ENCODE measurements at regions not wholly inside any gene's neighbourhood (a gene's known extent, or its start where the extent isn't known, plus 50 kb on each side); places are given as distances from the start of the nearest gene placed in this dataset.

- Histone ChIP-seq H3K27me3 (peaks cover 7% of the 10 kb centered on the region), H3K27ac (no peak overlapping the region)
- TF ChIP-seq, protein P1, sequence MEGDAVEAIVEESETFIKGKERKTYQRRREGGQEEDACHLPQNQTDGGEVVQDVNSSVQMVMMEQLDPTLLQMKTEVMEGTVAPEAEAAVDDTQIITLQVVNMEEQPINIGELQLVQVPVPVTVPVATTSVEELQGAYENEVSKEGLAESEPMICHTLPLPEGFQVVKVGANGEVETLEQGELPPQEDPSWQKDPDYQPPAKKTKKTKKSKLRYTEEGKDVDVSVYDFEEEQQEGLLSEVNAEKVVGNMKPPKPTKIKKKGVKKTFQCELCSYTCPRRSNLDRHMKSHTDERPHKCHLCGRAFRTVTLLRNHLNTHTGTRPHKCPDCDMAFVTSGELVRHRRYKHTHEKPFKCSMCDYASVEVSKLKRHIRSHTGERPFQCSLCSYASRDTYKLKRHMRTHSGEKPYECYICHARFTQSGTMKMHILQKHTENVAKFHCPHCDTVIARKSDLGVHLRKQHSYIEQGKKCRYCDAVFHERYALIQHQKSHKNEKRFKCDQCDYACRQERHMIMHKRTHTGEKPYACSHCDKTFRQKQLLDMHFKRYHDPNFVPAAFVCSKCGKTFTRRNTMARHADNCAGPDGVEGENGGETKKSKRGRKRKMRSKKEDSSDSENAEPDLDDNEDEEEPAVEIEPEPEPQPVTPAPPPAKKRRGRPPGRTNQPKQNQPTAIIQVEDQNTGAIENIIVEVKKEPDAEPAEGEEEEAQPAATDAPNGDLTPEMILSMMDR (IDR thresholded peaks at IDR 0.05) = no peak
Observed at GRCh38 chr20:57091748-57092111, 174.7 kb downstream of the BMP7 start.

DNA sequence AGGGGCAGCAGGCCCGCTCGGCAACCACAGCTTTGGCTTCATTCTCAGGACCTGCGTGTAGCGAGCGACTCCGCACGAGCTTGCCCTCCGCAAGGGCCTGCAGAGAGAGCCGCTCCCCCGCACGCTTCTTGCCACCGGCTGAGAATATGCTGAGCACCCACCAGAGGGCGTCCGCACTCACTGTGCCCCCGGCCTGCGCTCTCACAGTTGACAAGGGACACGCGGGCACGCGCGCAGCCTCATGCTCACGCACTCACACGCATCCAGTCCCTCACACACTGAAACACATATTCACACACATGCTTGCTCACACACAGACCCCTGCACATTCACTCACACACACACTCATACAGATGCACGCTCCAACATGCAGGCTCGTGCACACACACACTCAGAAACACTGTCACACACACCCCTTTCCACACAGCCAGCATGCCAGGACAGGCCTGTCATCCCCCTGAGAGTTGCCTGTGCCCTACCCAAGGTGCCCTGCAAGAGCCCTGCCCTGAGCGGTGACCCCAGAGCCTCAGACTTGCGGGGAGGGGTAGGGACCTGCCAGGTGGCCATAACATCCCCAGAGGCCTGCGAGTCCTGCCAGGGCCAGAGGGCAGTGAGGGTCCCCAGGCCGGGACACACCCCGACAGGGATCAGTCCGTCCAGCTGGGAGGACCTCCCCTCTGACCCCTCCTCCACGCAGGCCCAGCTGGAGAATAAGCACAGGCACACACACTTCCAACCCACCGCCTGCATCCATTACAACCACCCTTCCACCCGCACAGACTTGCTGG is 174.1 kb downstream of the BMP7 start:
- Histone ChIP-seq H3K27ac (no peak overlapping the region), H3K9me3 (no peaks in the 10 kb centered on the region), H3K36me3 (no peaks in the 10 kb centered on the region), H3K27me3 (peaks cover 10% of the 10 kb centered on the region), H3K4me3 (ENCODE audit: low read depth in 1 of 2, low read length in 1 of 2) (no peak overlapping the region), H3K4me1 (ENCODE audit: control insufficient read depth in 1 of 2, insufficient read depth in 1 of 2, low read depth in 1 of 2, low read length in 1 of 2) (no peaks in the 10 kb centered on the region)
- TF ChIP-seq, protein P1 (IDR thresholded peaks at IDR 0.05) = no peak

More at GRCh38 chr20:57091748-57092111, 174.7 kb downstream of the BMP7 start:
- Histone ChIP-seq H3K36me3 (no peaks in the 10 kb centered on the region), H3K4me1 (ENCODE audit: control insufficient read depth in 1 of 2, insufficient read depth in 1 of 2, low read depth in 1 of 2, low read length in 1 of 2) (no peaks in the 10 kb centered on the region), H3K9me3 (no peaks in the 10 kb centered on the region), H3K4me3 (ENCODE audit: low read depth in 1 of 2, low read length in 1 of 2) (no peak overlapping the region)

DNA sequence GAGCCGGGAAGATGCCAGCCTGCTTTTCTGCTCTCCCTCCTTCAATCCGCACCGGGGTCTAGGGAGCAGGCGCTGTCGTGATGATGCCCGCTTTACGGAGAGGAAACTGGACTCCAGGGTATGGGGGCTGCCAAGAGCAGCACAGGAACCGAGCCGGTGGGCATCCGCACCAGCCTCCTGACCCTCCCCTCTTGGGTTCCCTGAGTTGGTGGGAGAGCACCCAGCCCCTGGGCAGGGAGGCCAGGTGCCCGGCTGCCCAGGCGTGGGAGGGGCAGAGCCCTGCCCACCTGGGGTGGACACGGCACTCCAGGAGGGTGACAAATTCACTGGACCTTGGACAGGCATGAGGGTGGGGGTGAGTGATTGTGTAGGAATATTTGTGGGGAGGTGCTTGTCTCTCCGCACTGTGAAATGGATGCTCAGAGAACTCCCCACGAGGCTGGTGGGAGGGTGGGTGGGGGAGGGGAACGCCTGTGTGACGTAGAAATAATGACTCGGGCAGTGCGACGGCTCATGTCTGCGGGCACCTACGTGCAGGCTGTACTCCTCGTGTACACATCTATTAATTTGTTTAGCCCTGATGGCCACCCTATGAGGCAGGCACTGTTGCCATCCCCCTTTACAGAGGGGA is 173.4 kb downstream of the BMP7 start:
- Histone ChIP-seq H3K9me3 (no peaks in the 10 kb centered on the region), H3K36me3 (no peaks in the 10 kb centered on the region), H3K27me3 (peaks cover 12% of the 10 kb centered on the region), H3K27ac (no peak overlapping the region), H3K4me1 (ENCODE audit: control insufficient read depth in 1 of 2, insufficient read depth in 1 of 2, low read depth in 1 of 2, low read length in 1 of 2) (no peaks in the 10 kb centered on the region), H3K4me3 (ENCODE audit: low read depth in 1 of 2, low read length in 1 of 2) (no peak overlapping the region)
- TF ChIP-seq, protein P1 (IDR thresholded peaks at IDR 0.05) = no peak

GRCh38 chr20:57093766-57094165 is 172.7 kb downstream of the BMP7 start:
- no peak overlapping the region for H3K27ac ChIP-seq
- no peaks in the 10 kb centered on the region for H3K4me1 ChIP-seq (ENCODE audit: control insufficient read depth in 1 of 2, insufficient read depth in 1 of 2, low read depth in 1 of 2, low read length in 1 of 2)
- no peaks in the 10 kb centered on the region for H3K9me3 ChIP-seq
- peaks cover 7% of the 10 kb centered on the region for H3K27me3 ChIP-seq
- TF ChIP-seq, protein P1 (IDR thresholded peaks at IDR 0.05) = no peak
- H3K36me3 ChIP-seq = no peaks in the 10 kb centered on the region
- H3K4me3 ChIP-seq (ENCODE audit: low read depth in 1 of 2, low read length in 1 of 2) = no peak overlapping the region

DNA sequence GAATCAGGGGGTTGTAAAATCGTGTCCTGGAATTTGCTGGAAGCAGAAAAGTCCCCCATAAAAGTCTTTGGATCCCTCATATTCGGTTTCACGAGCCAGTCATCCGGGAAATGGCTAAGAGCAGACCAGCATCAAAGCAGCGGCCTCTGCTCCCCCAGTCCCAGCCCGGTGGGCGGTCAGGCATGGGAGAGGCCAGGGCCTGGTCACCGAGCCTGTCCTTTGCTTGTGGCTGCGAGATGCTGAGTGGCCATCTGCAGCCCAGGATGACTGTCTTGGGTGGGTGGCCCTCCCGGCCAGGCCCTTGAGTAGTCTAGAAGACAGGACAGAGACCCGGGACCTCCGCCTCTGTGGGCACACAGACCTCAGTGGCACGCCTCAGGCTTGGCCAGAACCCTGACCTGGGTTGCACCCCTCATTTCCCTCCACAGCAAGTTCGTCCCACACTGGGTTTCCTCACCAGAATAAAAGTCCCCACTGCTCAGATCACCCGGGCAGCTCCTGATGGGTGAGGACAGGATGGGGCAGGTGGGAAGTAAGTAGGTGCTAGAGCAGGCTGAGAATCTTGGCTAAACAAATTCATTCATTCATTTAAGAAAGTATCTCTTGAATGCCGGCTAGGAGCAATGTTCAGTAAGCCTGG is 172.1 kb downstream of the BMP7 start:
- Histone ChIP-seq H3K4me3 (ENCODE audit: low read depth in 1 of 2, low read length in 1 of 2) (no peak overlapping the region), H3K27ac (no peak overlapping the region), H3K9me3 (no peaks in the 10 kb centered on the region), H3K36me3 (no peaks in the 10 kb centered on the region), H3K27me3 (peaks cover 4% of the 10 kb centered on the region), H3K4me1 (ENCODE audit: control insufficient read depth in 1 of 2, insufficient read depth in 1 of 2, low read depth in 1 of 2, low read length in 1 of 2) (no peaks in the 10 kb centered on the region)
- TF ChIP-seq, protein P1 (IDR thresholded peaks at IDR 0.05) = no peak
